ENCODE measurements at regions not wholly inside any gene's neighbourhood (a gene's known extent, or its start where the extent isn't known, plus 50 kb on each side); places are given as distances from the start of the nearest gene placed in this dataset.

GRCh38 chrX:87895421-87895820 lies 377.8 kb downstream of the KLHL4 start:
- TF ChIP-seq MYC (CRISPR knock-in tag; IDR thresholded peaks at IDR 0.05; ENCODE audit: borderline replicate concordance) (no peak), PAX8 (CRISPR knock-in tag; IDR thresholded peaks at IDR 0.05; ENCODE audit: borderline replicate concordance) (no peak), ZBTB21 (CRISPR knock-in tag; IDR thresholded peaks at IDR 0.05) (no peak), ZBTB40 (IDR thresholded peaks at IDR 0.05) (no peak), ZBTB40 (CRISPR knock-in tag; IDR thresholded peaks at IDR 0.05) (no peak), XRCC5 (optimal IDR thresholded peaks at IDR 0.05; ENCODE audit: low read length) (no peak), USF2 (IDR thresholded peaks at IDR 0.05; ENCODE audit: low read depth, low read length) (no peak), USF2 (CRISPR knock-in tag; IDR thresholded peaks at IDR 0.05; ENCODE audit: borderline replicate concordance) (no peak)

Measured in HepG2 (cell line).